ENCODE measurements at regions not wholly inside any gene's neighbourhood (a gene's known extent, or its start where the extent isn't known, plus 50 kb on each side); places are given as distances from the start of the nearest gene placed in this dataset.

DNA sequence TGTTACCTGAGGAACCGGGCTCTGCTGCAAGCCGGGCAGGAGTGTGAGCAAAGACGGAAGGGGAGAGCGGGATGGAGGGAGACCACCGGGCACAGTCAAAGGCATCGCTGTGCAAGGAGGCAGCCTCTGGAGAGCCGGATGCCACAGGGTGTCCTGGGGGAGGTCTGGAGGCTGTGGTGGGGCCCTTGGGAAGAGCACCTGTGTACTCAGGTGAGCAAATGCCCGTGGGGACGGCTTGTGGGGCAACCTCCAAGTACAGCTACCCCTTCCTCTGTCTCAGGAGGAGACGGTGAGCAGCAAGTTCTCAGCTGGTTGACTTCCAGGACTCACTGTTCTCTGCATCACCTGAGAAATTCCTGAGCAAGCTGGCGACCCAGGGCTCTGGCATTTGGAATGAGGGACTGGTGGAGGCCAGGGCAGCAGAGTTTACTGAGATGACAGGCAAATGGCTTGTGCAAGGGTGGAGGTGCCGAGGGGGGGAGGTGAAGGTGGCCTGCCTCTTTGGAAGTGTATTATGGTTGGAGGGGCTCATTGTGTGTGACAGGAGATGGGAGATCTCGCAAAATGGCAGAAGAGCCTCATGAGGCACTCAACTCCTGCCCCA, 345.2 kb upstream of the SHH start:
- DNase-seq (ENCODE audit: low read depth), result no peak
- TF ChIP-seq, protein P1, sequence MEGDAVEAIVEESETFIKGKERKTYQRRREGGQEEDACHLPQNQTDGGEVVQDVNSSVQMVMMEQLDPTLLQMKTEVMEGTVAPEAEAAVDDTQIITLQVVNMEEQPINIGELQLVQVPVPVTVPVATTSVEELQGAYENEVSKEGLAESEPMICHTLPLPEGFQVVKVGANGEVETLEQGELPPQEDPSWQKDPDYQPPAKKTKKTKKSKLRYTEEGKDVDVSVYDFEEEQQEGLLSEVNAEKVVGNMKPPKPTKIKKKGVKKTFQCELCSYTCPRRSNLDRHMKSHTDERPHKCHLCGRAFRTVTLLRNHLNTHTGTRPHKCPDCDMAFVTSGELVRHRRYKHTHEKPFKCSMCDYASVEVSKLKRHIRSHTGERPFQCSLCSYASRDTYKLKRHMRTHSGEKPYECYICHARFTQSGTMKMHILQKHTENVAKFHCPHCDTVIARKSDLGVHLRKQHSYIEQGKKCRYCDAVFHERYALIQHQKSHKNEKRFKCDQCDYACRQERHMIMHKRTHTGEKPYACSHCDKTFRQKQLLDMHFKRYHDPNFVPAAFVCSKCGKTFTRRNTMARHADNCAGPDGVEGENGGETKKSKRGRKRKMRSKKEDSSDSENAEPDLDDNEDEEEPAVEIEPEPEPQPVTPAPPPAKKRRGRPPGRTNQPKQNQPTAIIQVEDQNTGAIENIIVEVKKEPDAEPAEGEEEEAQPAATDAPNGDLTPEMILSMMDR (conservative IDR thresholded peaks at IDR 0.05; ENCODE audit: control insufficient read depth, insufficient read depth, low read depth, low read length), result no peak
- H3K4me3 ChIP-seq (ENCODE audit: control insufficient read depth, low read depth, low read length), result no peak overlapping the region

DNA sequence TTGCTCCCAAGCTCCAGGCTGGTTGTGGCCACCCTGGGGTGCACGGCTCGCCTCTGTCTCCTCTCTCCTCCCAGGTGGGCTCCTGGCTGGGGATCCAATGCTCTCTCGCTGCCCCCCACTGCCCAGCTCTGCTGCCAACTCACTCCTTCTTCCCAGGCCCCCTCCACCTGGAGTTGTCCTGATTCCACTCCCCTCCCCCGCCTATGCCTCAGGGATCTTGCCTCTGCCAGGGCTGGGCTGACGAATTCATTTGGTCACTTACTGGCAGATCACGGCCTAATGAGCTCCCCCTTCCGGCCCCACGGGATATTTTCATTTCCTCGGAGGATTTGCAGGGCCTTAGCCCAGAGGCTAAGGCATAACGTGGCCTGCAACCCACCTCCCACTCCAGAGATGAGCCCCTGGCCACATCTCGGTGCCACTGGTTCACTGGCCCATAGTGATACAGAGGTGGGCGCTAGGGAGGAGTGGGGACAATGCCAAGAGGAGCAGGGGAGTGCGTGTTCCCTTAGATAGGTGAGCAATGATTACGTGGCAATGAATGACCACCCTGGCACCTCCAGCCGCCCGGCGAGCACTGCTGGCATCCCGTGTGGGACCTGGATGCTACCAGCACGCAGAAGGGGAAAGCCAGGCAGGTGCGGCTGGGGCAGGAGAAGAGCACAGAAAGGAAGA, 344.6 kb upstream of the SHH start:
- TF ChIP-seq, protein P1 (conservative IDR thresholded peaks at IDR 0.05; ENCODE audit: control insufficient read depth, insufficient read depth, low read depth, low read length), result no peak
- DNase-seq (ENCODE audit: low read depth), result no peak
- no peak overlapping the region for H3K4me3 ChIP-seq (ENCODE audit: control insufficient read depth, low read depth, low read length)

DNA sequence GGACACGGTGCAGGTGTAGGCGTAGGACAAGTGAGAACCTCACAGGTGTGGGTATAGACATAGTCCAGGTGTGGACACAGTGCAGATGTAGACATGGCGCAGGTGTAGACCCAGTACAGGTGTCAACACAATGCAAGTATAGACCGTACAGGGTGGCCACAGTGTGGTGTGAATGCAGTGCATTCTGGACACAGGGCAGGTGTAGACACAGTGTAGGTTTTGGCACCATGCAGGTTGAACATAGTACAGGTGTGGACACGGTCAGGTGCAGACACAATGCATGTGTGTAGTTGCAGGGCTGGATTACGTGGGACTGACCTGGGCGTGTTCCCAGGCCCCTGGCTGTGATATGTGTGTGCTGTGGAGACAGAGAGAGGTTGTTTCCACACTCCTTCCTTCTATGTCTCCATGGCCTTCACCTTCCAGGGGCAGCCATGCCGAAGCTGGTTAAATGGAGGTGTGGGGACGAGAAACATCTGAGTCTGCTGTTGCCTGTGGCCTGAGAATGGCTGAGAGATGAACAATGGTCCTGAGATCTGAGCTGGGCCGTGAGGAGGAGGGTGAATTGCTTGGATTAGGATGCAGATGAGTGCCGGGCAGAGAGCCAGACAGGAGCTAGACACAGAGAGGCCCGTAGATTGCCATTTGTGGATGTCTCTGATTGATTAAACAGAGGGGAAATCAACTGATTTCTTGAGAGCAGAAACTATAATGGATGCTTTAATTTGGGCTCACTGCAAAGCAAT, 343.9 kb upstream of the SHH start:
- DNase-seq (ENCODE audit: low read depth), result no peak
- TF ChIP-seq, protein P1 (conservative IDR thresholded peaks at IDR 0.05; ENCODE audit: control insufficient read depth, insufficient read depth, low read depth, low read length), result no peak
- no peak overlapping the region for H3K4me3 ChIP-seq (ENCODE audit: control insufficient read depth, low read depth, low read length)

- no peak overlapping the region for H3K4me3 ChIP-seq (ENCODE audit: control insufficient read depth, low read depth, low read length)
- DNase-seq (ENCODE audit: low read depth), result no peak
- TF ChIP-seq, protein P1 (conservative IDR thresholded peaks at IDR 0.05; ENCODE audit: control insufficient read depth, insufficient read depth, low read depth, low read length), result no peak
These were observed 341.3 kb upstream of the SHH start for GRCh38 chr7:156153590-156153989.

DNA sequence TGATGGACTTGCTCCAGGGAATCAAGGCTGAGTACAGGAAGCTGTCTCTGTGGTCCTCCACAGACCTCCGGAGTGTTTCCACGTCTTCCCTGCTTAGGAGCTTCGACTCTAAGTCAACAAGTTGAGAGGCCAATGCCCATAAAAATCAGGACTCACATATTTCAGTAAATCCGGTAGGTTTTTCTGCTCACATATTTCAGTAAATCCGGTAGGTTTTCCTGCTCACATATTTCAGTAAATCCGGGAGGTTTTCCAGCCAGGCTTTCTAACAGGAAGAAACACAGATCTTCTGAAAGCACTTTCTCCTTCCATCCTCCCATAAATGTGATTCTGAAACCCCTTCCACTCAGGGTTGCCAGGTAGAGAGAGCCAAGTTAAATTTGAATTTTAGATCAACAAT, 340.1 kb upstream of the SHH start:
- DNase-seq (ENCODE audit: low read depth), result no peak
- H3K4me3 ChIP-seq (ENCODE audit: control insufficient read depth, low read depth, low read length), result no peak overlapping the region
- TF ChIP-seq, protein P1 (conservative IDR thresholded peaks at IDR 0.05; ENCODE audit: control insufficient read depth, insufficient read depth, low read depth, low read length), result no peak

- no peak for DNase-seq (ENCODE audit: low read depth)
- no peak overlapping the region for H3K4me3 ChIP-seq (ENCODE audit: control insufficient read depth, low read depth, low read length)
- TF ChIP-seq, protein P1 (conservative IDR thresholded peaks at IDR 0.05; ENCODE audit: control insufficient read depth, insufficient read depth, low read depth, low read length), result no peak
These were observed 339.4 kb upstream of the SHH start for GRCh38 chr7:156151658-156152057.
